ENCODE measurements at regions not wholly inside any gene's neighbourhood (a gene's known extent, or its start where the extent isn't known, plus 50 kb on each side); places are given as distances from the start of the nearest gene placed in this dataset.

- peak; percentile 87 for TF ChIP-seq CTCF (IDR thresholded peaks at IDR 0.05; ENCODE audit: low read length)
- no peak for TF ChIP-seq EZH2 (optimal IDR thresholded peaks at IDR 0.05; ENCODE audit: low read depth, low read length)
- no peak for TF ChIP-seq EZH2phosphoT487 (IDR thresholded peaks at IDR 0.05; ENCODE audit: low read length)
Observed at GRCh38 chr13:76473552-76474134, 412.6 kb downstream of the KCTD12 start.

Data from MM.1S (cell line).